Body of pancreas (tissue), 4 donors: ENCODE measurements at regions not wholly inside any gene's neighbourhood (a gene's known extent, or its start where the extent isn't known, plus 50 kb on each side); places are given as distances from the start of the nearest gene placed in this dataset.

Experiments
- POLR2A ChIP-seq, 3 donors: fragments of 450-650 bp; IDR thresholded peaks; one replicate each; pipeline ENCODE4 v1.6.1; 2016; ENCODE audit warnings: antibody characterized with exemption in 3 of 3, mild to moderate bottlenecking in 2 of 3
- TF ChIP-seq, protein P1 (sequence below), 7 experiments: fragments of 450-650 bp in 4 of 7; fragments of 200-600 bp in 3 of 7; sonication (generic) in 3 of 7; IDR thresholded peaks; one replicate each; pipeline ENCODE4 v1.5.1; 2016 to 2019; ENCODE audit warnings: antibody characterized with exemption in 7 of 7

DNA sequence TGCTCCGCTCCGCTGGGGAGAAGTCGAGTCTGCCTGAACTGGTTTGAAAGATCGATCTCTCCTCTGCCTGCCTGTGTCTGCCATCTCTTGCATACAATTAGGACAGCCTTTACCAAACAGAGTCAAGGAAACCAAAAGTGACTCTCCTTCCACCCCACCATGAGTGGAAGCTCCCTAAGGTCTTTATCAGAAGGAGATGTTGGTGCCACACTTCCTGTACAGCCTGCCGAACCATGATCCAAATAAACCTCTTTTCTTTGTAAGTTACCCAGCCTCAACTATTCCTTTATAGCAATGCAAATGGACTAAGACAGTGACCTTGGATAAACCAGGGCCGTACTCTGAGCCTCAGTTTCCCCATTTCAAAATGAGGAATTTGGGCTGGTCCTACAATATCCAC lies 106.3 kb upstream of the GDF10 start:
- TF ChIP-seq, protein P1, sequence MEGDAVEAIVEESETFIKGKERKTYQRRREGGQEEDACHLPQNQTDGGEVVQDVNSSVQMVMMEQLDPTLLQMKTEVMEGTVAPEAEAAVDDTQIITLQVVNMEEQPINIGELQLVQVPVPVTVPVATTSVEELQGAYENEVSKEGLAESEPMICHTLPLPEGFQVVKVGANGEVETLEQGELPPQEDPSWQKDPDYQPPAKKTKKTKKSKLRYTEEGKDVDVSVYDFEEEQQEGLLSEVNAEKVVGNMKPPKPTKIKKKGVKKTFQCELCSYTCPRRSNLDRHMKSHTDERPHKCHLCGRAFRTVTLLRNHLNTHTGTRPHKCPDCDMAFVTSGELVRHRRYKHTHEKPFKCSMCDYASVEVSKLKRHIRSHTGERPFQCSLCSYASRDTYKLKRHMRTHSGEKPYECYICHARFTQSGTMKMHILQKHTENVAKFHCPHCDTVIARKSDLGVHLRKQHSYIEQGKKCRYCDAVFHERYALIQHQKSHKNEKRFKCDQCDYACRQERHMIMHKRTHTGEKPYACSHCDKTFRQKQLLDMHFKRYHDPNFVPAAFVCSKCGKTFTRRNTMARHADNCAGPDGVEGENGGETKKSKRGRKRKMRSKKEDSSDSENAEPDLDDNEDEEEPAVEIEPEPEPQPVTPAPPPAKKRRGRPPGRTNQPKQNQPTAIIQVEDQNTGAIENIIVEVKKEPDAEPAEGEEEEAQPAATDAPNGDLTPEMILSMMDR (IDR thresholded peaks at IDR 0.05) = no peak
- no peak for TF ChIP-seq POLR2A (IDR thresholded peaks at IDR 0.05)
